HG02763 (cell line): ENCODE measurements at regions not wholly inside any gene's neighbourhood (a gene's known extent, or its start where the extent isn't known, plus 50 kb on each side); places are given as distances from the start of the nearest gene placed in this dataset.
"Not testable (repeated sequence)": the region's sequence is repeated elsewhere in the genome, so short reads cannot be mapped to it uniquely, and the experiment has no call there.

Source experiments
- ATAC-seq: cut with Tn5 transposase; IDR thresholded peaks from one replicate; pipeline ENCODE4 v1.9.1; 2021; ENCODE audit warnings: mild to moderate bottlenecking, moderate library complexity; ENCODE audit not compliant: unreplicated experiment

DNA sequence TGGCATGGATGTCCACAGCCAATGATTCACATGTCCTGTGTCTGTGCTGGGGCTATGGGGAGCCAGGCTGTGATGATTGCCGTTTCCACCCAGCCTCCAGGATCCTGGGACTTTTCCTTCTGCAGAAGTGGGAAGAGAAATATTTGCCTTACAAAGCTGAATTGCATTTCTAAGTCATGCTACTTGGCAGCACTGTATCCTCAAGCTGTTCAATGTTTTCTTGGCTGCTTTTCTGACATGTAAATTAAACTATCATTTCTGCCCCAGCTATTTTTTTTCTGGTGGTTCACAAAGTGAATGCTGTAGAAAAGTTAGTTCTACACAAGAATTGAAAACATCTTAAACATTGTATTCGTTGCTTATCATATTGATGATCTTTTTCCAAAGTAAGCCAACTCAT lies 51.9 kb upstream of the TCERG1L start:
- no peak for ATAC-seq

DNA sequence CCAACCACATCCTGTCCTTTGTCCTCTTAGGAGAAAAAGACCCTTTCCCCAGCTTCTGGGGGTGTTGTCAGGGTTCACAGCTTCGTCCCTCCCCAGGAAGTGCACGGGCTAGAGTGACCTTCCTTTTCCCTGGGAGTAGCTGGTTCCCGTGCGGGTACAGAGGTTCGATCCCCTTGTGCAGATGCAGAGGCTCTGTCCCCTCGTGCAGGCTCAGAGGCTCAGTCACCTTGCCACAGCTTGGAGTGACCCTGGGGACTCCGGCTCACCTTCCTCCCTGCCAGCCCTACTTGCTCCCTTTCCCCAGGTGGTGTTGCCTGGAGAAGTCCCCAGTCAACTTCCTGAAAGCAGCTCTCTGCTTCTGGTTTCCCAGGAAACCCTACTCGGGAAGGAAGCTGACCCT lies 60.0 kb upstream of the TCERG1L start:
- ATAC-seq, result no peak

DNA sequence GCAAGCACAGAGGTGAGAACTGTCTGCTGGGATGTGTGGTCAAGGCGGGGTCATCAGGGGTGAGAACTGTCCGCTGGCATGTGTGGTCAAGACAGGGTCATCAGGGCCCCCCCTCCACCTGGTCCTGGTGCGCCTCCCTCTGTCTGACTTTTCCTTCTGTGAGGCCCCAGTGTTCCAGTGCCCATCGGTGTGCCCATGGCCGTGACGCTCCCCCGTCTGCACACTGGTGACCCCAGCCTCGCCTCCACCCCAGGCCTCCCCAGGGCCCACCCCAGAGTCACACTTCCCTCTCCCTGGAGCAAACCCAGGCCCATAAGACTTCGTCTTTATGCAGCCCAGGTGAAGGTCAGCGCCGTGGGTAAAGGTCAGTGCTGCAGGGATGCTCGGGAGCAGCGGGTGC lies 70.1 kb upstream of the TCERG1L start:
- ATAC-seq, result no peak

DNA sequence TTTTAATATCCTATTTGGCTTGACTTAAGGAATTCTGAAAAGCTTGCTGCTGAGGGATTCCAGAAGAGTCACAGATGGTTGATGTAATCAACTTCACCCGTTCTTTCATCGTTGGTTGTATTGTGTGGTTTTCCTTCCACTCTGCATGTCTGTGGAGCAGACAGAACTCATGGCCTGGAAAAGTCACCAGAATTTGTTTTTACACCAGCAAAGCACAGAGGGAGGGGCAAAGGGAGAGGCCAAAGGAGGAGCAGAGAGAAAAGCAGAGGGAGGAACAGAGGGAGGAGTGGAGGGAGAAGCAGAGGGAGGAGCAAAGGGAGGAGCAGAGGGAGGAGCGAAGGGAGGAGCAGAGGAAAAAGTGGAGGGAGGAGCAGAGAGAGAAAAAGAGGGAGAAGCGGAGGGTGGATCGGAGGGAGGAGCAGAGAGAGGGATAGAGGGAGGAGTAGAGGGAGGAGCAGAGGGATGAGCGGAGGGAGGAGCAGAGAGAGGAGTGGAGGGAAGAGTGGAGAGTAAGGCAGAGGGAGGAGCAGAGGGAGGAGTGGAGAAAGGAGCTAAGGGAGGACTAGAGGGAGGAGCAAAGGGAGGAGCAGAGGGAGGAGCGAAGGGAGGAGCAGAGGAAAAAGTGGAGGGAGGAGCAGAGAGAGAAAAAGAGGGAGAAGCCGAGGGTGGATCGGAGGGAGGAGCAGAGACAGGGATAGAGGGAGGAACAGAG lies 73.8 kb upstream of the TCERG1L start:
- ATAC-seq, result not testable (repeated sequence)

DNA sequence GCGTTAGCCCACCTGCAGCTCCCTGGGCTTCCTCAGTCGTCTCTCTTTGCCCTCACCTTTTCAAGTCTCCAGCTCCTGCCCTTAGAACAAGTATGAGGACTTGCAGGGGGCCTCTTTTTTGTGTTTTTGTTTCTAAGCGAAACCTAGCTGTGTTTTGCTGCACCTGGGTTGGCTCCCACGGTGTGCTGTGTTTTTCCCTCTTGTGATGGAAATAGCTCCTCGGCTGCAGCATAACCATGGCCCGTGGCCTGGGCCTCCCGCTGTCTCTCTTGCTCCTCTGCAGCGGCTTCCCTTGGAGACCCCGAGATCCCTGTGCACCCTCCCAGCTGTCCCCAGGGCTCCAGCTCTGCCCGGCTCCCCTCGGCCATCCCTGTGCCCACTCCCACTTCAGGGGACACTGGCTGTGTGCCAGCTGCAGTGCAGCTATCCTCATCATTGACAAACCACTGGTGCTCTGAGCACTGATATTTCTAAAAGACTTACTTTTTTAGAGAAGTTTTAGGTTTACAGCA lies 75.6 kb upstream of the TCERG1L start:
- no peak for ATAC-seq

DNA sequence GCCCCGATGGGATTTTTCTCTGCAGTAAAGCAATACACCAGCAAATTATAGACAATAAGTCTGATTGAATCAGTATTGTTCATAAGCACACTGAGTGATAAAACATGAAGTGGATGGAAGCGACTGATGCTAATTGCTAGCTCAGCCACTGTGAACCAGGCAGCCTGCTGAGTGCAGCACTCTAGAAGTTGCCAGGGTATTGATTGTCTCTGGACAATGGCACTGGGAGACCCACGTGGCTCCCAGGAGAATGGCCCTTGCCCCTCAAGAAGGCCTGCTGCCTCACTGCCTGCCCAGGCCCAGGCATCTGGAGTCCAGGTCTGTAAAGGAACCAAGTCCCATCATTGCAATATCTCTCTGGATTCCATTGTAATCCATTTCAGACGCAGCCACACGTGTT lies 80.4 kb upstream of the TCERG1L start:
- no peak for ATAC-seq

DNA sequence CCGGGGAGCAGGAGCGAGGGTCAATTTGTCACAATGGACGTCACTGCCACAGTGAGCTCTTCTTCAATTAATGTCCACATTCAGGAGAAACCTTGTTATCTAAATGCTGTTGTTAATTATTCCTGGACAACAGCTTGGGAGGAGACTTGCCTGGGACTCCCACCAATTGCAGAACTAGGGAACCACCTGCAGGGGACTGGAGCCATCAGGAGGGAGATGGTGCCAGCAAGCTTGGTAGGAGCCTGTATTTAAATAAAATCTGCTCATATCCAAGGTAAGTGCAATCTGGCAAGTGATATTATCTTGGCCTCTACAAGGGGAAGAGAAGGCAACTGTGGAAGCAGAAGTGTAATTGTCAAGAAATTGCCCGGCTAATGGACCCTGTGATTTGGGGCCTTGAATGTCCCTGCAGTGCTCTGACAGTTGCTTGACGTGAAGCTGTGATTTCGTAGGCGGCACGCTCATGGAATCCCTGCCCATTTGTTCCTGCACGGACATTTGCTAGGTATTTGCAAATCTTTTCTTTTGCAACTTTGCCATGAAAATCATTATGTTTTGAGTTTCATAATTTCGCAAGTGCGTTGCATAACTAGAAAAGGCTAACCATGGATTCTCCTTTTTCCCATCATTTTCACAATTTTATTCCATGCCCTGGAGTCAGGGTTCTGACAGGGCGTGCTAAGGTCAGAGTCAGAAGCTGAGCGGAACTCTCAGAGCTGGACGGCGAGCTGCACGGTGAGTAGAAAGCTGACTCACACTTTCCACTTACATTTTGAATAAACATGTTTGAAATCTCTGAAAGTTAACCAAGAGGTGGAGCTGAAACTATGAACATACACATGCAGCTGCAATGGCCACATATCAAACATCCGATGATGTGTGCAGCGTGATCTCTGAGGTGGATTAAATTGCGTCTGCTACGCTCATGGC lies 84.9 kb upstream of the TCERG1L start:
- no peak for ATAC-seq

DNA sequence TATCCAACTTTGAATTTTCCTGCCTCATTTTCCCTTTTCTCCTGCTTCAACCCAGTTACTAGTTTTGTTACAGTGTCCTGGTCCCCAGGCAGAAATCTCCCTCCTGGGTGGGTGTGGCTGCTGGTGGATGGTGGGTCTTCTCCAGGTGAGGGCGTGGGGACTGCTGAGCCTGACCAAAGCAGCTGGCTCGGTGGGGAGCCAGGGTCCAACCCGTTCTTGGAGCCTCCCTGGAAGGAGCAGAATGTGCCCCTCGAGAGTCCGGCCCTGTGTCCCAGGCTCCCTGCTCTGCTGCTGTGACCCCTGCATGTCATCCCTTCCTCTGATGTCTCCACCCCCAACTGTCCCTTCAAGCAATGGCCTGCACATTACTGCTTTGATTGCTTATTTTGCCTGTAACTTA lies 86.6 kb upstream of the TCERG1L start:
- no peak for ATAC-seq

DNA sequence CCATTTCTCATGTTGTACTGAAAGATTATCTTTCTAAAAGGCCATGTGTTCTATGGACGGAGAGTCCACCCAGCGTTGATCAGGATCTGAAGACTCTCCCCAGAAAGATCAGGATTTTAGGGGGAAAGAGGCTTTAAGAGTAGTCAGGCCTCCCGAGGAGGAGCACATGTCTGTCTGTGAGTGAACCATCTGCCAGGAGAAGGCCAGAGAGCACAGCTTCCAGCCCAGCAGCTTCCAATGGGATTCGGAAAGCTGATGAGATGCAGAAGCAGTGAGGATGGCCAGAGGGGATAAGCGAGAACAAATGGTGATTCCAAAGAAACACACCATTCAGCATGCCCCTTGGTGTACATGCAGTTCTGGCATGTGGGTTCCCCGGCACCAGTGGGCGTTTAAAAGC lies 88.5 kb upstream of the TCERG1L start:
- no peak for ATAC-seq

DNA sequence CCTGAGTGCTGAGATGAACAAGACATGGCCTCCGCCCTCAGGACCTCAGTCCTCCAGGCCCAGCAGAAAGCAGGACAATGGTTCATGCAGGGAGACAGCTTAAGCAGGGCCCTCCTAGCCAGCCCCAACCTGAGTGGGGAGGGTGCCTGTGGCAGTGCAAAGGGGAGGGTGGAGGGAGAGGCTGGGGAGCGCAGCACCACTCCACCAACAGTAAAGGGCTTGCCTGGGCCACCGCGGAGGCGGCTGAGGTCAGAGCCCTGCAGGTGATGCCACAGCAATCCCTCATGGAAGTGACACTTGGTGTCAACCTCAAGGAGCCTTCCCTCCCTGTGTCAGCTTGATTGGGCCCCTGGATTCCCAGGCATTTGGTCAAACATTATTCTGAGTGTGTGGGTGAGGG lies 89.0 kb upstream of the TCERG1L start:
- ATAC-seq, result no peak

DNA sequence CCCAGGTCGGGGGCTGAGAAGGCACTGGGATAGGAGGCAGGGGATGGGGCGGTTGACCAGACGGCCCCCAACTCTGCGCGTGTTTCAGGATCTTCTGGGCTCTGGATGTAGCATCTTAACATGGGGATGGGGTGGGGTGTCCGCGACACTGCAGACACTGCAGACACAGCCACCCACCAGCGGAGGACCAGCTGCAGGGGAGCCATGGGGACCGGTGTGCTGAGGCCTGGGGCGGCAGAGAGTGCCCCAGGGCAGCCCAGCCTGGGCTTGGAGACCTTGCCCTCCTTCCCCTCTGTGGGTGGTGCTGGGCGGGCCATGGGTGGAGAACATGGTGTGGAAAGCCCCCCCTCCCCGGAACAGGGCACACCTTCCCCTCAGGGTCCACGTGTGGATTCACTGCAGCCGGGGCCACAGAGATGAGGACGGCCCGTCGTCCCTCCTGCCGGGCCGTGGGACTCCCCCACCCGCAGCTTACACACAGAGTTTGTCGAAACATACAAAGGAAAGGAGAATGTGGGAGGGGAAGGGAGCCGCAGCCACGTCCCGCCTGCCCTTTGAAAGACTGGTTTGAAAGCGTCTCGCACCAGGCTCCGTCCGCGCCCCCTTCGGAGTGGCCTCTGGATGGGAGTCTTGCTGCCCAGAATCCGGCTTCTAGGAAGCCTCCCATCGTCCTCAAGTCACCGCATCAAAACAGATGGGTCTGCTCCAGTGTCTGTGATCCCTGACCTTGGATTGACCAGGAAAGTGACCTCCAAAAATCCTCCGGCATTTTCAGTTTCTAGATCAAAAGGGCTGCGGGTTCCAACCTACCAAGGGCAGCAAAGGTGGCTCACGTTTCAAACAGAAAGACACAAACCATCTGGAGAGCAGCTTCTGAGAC lies 91.5 kb upstream of the TCERG1L start:
- ATAC-seq, result no peak

DNA sequence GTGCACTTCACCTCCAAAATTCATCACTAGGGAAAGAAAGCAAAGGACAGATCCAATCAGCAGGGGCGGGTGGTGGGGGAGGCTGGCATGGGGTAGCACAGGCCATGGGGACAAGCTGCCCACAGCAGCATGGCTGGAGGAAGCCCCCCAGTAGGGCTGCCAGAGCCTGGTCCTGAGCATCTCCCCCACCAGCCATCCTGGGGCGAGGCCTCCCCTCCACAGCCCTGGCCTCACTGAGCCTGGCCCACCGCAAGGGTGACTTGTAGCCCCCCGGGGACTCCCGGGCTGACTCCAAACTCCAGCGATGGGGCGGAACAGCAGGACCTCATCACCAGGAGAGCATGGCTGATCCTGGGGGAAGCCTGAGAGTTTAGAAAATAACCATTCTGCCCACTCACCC lies 92.4 kb upstream of the TCERG1L start:
- no peak for ATAC-seq

DNA sequence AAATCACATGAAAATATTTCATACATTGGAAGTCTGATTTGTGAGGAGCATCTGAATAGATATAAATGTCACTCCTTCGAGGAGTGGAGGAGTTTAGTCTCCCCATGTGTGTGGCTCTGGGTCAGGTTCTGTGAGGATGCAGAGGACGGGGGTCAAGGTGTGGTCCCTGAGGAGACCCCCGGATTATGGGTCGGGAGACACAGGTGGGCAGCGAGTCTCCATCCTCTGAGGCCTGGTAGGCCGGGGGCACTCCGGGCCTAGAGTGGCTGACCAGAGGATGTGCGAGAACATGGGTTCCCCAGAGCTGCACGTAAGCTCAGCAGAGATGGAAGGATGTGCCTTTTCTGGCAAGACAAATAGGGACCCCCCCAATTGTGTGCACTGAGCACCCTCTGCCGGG lies 93.4 kb upstream of the TCERG1L start:
- no peak for ATAC-seq

DNA sequence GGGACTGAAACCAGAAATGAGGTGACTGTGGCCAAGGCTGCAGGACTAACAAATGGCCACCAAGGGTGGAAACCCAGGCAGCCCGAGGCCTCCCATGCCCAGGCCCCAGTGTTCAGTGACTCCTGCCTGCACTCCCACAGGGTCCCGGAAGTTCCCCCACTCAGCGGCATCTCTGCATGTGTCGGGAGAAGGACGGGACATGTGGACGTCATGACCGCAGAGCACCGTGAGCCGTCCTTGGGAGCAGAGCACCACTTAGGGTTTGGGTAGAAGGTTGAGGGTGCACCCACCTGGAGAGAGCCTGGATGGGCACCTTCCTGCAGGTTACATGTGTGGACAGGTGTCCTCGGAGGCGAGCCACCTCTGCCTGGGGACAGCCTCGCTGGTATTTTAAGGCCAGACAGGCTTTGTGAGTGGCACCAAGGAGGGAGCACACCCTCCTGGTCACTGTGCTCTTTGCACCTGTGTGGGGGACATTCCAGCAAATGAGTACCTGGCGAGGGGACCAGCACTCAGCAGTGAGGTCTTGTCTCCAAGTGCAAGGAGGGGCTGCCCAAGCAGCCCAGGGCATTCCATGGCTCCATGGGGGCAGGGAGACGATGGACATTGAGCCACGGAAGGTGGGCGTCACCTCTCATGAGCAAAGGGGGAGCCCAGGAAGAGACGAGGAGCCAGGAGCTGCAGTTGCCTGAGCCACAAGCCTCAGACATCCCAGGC lies 95.3 kb upstream of the TCERG1L start:
- no peak for ATAC-seq

DNA sequence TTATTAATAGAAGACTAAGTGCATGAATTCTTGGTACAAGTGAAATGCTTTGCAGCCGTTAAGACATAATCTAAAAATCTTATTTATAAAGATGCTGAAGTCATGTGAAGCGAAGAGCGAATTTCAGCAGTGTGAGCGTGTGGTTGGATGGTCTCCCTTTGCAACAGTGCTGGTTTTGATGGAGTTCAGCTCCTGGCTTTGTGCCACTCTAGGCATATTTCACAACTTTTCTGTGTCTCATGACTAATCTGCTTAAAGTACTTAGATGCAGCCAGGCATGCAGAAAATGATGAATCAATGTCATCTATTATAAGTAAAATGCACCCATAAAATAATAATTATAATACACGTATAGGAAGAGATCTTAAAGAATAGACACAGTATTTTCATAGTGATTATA lies 107.2 kb upstream of the TCERG1L start:
- ATAC-seq, result no peak

DNA sequence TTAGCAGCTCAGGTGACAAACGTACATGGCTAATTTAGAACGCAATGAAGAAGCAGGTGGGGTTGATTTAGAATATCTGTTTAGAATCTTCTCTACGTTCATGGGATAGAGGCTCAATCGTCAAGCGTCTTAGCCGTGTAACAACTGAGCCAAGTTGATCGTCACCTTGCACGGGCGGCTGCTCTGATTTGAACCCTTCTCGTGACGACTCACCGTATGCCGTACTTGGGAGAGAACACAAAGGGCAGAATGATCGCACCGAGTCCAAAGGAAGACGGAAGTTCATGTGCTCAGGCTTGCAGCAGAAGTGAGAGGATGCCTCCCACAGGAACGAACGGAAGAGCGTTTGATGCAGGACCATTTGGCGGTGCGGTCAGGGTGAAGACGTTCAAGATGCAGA lies 108.3 kb upstream of the TCERG1L start:
- no peak for ATAC-seq

DNA sequence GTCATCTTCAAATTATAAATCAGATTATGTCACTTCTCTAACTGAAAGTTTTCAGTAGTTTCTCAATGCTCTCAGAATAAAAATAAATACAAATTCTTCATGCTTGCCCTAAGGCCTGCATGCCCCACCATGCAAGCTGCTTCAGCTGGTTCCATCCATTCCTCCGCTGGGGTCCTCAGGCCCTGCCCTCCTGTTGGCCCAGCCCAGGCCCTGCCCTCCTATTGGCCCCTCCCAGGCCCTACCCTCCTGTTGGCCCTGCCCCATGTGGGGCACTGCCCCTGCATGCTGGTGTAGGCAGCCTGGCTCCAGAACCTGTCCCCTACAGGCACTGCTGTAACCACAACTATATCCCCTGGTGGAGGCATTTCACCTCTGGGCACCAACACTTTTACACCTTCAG lies 109.3 kb upstream of the TCERG1L start:
- ATAC-seq, result no peak

DNA sequence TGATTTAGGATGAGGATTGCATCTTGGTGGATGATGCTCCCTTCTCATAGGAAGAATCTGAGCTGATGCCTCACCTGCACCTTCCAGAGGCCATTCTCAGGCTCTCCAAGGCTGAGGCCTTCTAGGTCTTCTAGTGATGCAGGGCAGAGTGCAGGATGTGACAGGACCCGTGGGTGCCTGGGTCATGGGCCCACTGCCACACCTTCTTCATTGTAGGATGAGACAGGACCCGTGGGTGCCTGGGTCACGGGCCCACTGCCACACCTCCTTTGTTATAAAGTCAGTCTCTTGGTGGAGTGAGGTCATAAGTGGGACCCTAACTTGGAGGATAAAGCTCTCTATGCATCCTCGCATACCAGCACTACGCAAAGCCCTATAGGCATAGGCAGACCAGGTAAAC lies 109.9 kb upstream of the TCERG1L start:
- ATAC-seq, result no peak

DNA sequence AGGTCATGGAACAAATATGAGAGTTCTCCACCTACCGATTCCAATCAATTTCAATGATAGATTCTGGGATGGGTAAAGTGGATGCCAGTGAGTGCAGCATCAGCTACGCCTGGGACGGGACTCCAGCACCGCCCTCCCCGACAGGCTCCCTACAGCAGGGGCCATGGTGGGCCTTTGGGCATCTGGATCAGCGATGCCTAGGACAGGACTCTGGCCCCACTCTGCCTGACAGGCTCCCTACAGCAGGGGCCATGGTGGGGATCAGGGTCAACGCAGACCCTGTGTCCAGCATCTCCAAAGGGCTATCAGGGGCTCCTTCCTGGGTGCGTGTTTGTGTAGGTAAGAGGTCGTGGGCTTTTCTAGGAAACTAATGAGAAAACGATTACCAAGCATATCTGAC lies 111.2 kb upstream of the TCERG1L start:
- no peak for ATAC-seq

DNA sequence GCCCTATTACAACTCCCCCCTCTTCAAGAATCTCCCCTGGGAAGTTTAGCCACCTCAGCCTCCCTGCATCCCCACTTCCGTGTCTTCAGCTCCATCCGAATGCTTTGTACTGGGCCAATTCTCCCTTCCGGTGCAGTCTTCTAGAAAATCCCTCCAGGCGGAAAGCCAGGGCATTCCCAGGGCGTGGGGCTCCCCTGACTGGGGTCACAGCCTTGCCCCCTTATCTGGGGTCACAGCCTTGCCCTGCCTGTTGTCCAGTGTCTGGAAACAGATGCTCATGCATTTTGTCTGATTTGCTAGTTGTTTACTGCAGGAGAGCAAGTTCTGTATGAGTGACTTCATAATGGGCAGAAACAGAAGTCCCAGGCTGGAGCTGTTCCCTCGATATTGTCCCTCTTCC lies 112.5 kb upstream of the TCERG1L start:
- no peak for ATAC-seq
